Bronchial epithelial cell (primary cell): ENCODE measurements at regions not wholly inside any gene's neighbourhood (a gene's known extent, or its start where the extent isn't known, plus 50 kb on each side); places are given as distances from the start of the nearest gene placed in this dataset.

Source experiments
- DNase-seq: peaks from one replicate; pipeline ENCODE4 v3.0.0-alpha.2; 2010; ENCODE audit warnings: low read depth
- FAIRE-seq: peaks from 2 replicates; lab custom pipeline; 2011; peaks lifted over from hg19 to GRCh38; lab: Jason Lieb, UNC
- H3K27me3 ChIP-seq: 2 replicates; pipeline ENCODE4 v1.5.1; 2011; ENCODE audit warnings: low read length; ENCODE audit not compliant: control insufficient read depth, insufficient read depth
- H3K36me3 ChIP-seq: 2 replicates; pipeline ENCODE4 v1.5.1; 2011; ENCODE audit warnings: low read length; ENCODE audit not compliant: control insufficient read depth, insufficient read depth
- H3K4me3 ChIP-seq: 2 replicates; pipeline ENCODE4 v1.5.1; 2011; ENCODE audit warnings: mild to moderate bottlenecking, low read depth, low read length, control low read depth
- TF ChIP-seq, protein P1 (sequence below): IDR thresholded peaks from 2 replicates; pipeline ENCODE4 v1.5.1; 2011; ENCODE audit warnings: mild to moderate bottlenecking, moderate library complexity, low read length, control low read depth, inconsistent platforms; ENCODE audit not compliant: insufficient read depth, severe bottlenecking

DNA sequence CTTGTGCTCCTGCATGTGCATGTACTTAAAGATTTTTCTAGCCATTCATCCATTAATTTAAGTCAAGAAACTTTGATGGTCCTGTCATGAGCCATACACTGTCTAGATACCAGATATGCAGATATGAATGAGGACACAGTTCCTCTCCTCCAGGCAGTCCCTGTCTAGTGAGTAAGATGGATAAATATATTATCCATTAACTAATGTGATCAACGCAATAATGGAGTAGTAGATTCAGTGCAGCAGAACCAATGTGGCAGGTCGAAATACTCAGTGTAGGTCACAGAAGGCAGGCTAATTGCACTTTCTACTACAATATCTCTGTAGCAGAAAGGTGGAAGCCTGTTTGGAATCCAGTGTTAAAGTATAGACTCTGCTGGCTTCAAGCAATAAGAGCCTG is 112.5 kb downstream of the PCDH7 start:
- H3K4me3 ChIP-seq = no peak overlapping the region
- TF ChIP-seq, protein P1, sequence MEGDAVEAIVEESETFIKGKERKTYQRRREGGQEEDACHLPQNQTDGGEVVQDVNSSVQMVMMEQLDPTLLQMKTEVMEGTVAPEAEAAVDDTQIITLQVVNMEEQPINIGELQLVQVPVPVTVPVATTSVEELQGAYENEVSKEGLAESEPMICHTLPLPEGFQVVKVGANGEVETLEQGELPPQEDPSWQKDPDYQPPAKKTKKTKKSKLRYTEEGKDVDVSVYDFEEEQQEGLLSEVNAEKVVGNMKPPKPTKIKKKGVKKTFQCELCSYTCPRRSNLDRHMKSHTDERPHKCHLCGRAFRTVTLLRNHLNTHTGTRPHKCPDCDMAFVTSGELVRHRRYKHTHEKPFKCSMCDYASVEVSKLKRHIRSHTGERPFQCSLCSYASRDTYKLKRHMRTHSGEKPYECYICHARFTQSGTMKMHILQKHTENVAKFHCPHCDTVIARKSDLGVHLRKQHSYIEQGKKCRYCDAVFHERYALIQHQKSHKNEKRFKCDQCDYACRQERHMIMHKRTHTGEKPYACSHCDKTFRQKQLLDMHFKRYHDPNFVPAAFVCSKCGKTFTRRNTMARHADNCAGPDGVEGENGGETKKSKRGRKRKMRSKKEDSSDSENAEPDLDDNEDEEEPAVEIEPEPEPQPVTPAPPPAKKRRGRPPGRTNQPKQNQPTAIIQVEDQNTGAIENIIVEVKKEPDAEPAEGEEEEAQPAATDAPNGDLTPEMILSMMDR = no peak
- FAIRE-seq = no peak
- H3K36me3 ChIP-seq = no peaks in the 10 kb centered on the region
- no peaks in the 10 kb centered on the region for H3K27me3 ChIP-seq
- DNase-seq = no peak

GRCh38 chr4:30833206-30833605 is 113.0 kb downstream of the PCDH7 start:
- Histone ChIP-seq H3K36me3 (no peaks in the 10 kb centered on the region), H3K27me3 (no peaks in the 10 kb centered on the region), H3K4me3 (no peak overlapping the region)
- TF ChIP-seq, protein P1 = no peak
- FAIRE-seq = no peak
- no peak for DNase-seq

- Histone ChIP-seq H3K27me3 (no peaks in the 10 kb centered on the region), H3K36me3 (no peaks in the 10 kb centered on the region), H3K4me3 (no peak overlapping the region)
- TF ChIP-seq, protein P1 = no peak
- FAIRE-seq = no peak
- DNase-seq = no peak
Observed at GRCh38 chr4:30835044-30835443, 114.9 kb downstream of the PCDH7 start.

DNA sequence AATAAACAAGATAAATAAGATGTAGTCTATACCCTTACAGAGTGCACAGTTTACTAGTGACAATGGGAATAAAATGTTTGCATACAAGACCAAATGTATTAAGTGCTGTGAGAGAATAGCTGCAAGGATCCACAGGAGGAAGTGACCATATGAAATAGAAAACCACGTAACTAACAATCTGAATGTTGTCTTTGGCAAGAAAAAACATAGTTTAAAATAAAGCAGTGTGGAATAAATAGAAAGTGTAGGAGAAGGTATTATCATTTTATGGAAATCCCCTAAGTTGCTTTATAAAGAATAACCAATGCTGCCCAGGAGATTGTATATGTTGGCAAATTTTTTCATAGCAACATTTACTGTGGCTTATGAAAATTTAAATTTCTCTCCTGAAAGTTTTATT is 116.1 kb downstream of the PCDH7 start:
- no peak for FAIRE-seq
- Histone ChIP-seq H3K4me3 (no peak overlapping the region), H3K36me3 (no peaks in the 10 kb centered on the region), H3K27me3 (no peaks in the 10 kb centered on the region)
- no peak for DNase-seq
- TF ChIP-seq, protein P1 = no peak

DNA sequence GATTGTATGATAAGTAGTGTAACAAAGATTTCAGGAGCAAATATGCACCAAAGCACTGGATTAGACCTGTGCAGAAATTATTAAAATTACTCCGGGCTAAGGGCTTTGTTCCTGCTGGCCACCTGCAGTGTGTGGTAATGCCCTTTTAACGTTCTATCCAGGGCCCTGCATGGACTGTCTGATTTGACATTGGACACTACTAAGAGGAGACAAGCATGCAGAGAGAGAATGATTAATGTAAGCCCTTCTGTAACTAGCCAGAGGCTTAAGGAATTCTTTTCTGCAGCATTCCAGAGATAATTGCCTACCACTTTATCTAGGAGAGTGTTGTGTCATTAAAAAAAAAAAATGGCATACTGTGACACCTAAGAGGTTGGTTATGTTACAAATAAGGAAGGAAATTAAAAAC is 117.0 kb downstream of the PCDH7 start:
- H3K27me3 ChIP-seq = no peaks in the 10 kb centered on the region
- DNase-seq = no peak
- no peak overlapping the region for H3K4me3 ChIP-seq
- no peak for FAIRE-seq
- no peaks in the 10 kb centered on the region for H3K36me3 ChIP-seq
- TF ChIP-seq, protein P1 = no peak

DNA sequence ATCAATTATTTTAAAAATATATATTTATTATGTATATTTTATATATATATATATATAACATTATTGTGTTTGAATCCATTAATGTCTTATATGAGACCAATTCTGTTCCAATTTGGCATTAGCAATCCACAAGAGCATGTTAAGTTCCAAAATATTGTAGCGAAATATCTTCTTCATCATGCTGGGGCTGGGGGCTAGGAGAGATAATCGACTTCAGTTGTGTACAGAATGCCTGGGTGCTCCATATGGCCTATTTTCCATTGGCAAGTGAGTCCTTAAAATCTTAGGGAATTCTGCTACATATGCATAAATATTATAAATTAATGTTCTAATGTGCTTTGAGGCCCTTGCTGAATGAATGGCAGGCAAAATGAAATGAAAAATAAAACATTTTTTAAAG is 117.7 kb downstream of the PCDH7 start:
- TF ChIP-seq, protein P1 = no peak
- FAIRE-seq (no peak), DNase-seq (no peak)
- Histone ChIP-seq H3K27me3 (no peaks in the 10 kb centered on the region), H3K36me3 (no peaks in the 10 kb centered on the region), H3K4me3 (no peak overlapping the region)
